Inflammatory macrophage treated with lipopolysaccharide for 1 hour (primary cell): ENCODE measurements at regions not wholly inside any gene's neighbourhood (a gene's known extent, or its start where the extent isn't known, plus 50 kb on each side); places are given as distances from the start of the nearest gene placed in this dataset.

ENCODE experiments used
- DNase-seq, 2 donors: peaks; one replicate each; pipeline ENCODE4 v3.0.0-alpha.2; 2020 to 2022

DNA sequence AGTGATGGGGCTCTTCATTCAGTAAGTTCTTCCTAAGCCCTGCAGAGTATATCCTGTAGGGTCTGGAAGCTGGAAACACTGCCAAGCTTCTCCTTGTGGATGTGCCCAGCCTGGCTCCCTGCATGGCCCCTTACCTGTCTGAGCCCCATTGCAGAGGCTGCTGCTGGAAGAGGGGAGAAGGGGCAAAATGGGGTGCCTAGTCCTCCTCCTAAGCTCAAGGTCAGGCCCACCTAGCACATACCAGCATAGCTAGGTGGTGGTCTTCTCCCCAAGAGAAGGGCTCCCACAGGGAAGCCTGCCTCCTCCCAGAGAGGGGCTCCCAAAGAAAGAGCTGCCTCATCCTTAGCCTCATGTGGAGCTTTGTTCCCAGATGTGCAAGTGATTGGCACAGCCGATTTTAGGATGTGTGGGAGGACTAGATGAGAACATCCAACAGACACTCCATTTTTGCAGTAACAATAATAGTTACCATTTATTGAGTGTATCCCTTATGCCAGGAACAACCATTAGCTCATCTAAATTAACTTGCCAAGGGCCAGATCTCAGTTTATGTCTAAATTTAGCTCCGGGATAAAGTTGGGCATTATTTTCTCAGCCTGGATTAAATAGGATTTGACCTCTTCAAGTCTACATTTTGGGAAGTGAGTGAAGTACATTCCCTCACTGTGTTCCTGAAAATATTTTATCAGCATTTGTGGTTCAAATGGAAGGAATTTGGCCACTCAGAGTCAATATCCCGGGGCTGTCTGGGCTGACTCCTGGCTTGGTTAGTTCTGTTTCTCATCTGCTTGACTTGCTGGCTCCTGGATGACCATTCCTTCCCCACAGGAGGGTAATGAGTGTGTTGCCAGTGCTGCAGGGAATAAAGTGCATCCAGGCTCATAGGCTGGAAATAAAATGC is 291.1 kb upstream of the ROPN1 start:
- DNase-seq = no peak

GRCh38 chr3:124283652-124284023 is 291.7 kb upstream of the ROPN1 start:
- no peak for DNase-seq

- no peak for DNase-seq
Measured at GRCh38 chr3:124288996-124289395, 297.1 kb upstream of the ROPN1 start.

DNA sequence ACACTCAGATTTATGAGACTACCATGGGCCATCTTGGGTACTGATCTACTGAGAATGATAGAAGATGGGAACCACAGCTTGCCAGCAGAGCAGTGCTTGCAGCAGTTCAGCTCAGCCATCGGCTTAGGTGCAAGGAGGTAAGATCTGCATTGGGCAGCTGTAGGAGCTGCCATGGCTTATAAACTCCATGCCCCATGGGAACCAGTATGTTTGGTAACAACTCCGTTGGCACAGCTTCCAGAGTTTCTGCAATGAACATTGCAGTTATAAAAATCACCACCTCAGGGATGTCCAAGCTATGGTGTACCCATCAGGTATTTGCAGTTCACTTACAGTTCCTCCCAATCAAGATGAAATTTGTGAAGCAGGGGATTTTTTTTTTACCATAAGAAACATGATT is 299.1 kb upstream of the ROPN1 start:
- no peak for DNase-seq

GRCh38 chr3:124292329-124292728 is 300.4 kb upstream of the ROPN1 start:
- DNase-seq = no peak

GRCh38 chr3:124293584-124293983 is 301.7 kb upstream of the ROPN1 start:
- DNase-seq = no peak

DNA sequence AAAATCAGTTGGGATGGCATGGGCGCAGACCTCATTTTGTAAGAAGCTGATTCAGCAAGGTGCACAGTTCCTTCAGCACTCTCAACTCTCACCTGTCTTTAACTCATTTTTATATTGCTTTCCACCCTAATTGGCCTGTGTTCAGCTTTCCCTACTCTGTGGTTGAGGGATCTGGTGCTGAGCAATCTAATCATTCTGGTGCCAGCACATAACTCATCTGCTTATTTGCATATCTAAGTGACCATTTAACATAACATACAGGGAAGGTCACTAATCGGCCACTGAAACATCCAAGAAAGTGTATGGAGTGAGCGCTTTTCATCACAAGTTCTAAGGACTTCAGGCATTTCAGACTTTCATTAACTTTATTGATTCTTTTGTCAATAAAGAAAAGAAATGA is 303.4 kb upstream of the ROPN1 start:
- no peak for DNase-seq

DNA sequence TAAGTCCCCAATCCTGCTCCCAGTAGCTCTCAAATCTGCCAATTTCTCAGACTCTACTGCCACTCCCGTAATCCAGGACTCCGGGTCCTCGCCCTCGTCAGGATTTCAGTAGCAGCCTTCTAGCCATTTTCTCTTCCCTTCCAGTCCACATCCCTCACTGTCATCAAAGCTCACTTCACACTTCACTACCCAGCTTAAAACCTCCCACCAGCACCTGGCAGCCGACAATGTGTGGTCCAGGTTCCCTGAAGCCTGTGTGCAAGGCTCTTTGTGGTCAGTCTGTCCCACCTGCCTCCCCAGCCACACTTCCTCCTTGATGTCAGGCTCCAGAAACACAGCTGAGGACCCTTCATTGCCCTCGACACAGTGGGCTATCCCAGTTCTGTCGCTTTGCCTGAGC is 304.5 kb upstream of the ROPN1 start:
- no peak for DNase-seq

DNA sequence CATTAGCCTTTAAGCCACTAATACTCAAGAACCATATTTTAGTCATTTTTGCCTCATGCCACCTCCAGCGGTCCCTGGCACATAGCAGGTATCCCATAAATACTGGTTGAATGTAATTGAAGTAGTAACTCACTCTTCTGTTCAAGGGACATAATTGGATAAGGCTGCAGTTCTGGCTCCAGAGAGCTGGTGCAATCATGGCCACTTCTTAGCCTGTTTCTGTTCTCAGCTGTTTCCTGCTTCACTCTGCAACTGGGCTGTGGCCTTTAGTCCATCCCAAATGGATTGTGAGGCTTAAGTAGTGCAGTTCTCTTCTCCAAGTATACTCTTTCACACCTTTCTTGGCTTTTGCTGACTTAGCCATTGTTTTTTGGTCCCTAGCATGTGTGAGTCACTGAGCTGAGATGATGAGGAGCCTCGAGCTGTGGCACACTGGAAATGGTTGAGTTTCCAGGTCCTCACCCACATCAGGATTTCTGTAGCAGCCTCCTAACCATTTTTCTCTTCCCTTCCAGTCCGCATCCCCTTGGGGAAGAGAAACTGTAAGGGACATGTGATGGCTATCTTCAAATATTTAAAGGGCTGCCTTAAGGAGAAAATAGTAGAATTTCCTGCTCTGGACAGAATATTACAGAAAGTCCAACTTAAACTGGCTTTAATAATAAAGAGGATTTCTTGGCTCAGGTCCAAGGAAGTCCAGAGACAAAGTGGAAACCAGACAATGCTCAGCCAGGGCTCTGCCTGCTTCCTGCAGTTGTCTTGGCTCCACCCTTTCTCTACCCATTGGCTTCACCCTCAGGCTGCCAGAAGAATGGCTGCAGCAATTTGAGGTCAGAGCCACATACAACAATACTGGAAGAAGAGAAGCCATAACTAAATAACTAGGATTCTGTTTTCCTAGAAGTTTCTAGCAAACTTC is 305.4 kb upstream of the ROPN1 start:
- DNase-seq = no peak

GRCh38 chr3:124298301-124298700 is 306.4 kb upstream of the ROPN1 start:
- DNase-seq = no peak

GRCh38 chr3:124298951-124299350 is 307.0 kb upstream of the ROPN1 start:
- no peak for DNase-seq

GRCh38 chr3:124299831-124300230 is 307.9 kb upstream of the ROPN1 start:
- no peak for DNase-seq

- DNase-seq = no peak
Measured at GRCh38 chr3:124300416-124300815, 308.5 kb upstream of the ROPN1 start.

DNA sequence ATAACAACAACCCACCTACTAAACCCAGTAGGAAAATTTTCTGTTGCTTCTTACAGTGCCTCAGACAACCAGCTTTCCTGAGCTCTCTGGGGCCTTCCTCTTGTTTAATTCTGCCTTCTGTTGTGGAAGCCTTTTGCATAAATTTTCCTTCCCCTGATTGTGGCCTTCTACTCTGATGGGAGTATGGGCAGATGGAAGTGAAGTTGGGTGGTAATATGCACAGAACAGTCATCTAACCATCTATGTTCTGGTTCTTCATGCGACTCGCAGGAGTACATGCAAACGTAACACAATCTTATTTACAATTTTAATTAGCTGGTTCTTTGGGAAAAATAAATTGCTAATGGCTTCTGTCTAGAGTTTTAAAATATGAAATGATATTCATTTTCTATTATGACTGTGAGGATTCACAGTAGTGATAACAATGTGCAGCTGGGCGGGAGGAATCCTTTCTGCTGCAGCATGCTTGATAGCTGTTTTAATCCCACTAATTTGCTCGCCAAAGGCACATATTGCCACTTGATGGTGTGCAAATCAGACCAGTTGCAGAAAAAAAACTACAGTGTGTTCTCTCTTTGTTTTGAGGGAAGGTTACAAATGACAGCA is 311.5 kb upstream of the ROPN1 start:
- DNase-seq = no peak

DNA sequence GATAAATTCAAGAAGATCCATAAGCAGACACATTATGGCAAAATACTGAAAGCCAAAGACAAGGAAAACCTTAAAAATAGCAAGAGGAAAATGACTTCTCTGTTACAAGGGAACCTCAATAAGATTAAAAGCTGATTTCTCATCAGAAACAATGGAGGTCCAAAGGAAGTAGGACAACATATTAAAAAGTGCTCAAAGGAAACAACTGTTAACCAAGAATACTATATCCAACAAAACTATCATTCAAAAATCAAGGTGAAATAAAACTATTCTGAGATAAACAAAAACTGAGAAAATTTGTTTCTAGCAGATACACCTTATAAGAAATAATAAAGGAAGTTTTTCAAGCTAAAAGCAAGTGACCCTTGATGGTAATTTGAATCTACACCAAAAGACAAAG is 314.7 kb upstream of the ROPN1 start:
- no peak for DNase-seq

- no peak for DNase-seq
Measured at GRCh38 chr3:124313621-124314020, 321.7 kb upstream of the ROPN1 start.

DNA sequence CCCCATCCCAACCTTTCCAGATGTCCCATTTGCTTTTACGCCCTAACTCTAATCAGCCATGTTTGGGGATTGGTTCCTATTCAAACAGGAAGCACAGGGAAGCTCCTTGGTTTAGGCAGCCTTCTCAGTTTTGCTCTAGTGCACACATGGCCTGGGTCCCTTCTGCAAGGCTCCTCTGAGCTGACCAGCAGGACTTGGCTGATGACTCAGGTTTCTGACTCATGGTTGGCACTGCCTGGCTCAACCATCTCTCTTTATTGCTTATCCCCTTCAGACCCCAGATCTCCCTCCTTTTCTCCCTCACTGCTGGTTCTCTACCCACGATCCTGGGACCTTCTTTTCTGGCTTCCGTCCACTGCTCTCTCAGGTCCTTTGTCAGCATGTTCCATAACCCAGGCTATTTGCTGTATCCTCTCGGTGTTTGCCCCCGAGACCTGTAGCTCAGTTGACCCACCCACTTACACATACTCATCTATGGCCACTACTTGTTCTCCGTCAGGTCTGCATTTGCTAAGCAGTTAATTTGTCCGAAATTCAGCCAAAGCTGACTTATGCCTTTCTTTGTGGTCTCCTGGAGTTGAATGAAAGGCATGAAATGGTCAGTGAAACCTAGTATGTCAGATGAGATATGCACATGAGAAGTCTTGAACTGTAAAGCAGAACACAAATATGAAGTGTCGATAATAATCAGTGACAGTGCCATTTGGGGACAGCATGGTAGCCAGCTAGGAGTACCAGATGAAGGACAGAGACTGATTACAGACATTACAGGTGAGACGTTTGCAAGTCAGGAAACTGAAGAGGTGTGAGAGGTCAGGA is 323.5 kb upstream of the ROPN1 start:
- no peak for DNase-seq

DNA sequence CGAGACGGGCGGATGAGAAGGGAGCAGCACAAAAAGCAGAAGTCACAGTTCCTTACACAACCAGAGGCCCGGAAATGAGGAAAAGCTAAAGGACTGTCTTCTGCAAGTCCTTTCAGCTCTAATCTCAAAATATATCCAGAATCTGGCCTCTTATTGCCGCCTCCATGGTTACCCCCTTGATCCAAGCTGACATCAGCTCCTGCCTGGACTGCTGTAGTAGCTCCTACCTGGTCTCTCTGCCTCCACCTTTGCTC is 324.0 kb upstream of the ROPN1 start:
- DNase-seq = peak; percentile 23 to 46

GRCh38 chr3:124318014-124318413 is 326.1 kb upstream of the ROPN1 start:
- no peak for DNase-seq

DNA sequence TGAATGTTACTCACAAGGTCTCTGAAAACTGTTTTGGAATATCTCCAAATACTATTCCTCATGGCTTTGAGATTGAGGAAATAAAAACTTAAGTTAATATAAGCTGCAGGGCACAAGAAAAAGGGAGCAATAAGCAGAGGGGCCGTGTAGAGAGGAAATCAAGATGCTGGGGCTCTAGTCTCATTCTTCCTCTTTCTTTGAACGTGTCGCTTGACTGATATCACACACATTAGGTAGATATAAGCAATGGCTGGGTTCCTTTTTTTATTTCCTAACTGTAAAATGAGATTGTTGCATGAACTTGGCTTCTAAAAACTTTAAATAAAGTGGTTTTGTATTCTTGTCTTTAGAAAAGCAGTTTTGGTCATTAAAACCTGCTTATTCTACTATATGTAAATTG is 326.7 kb upstream of the ROPN1 start:
- DNase-seq = no peak

GRCh38 chr3:124320976-124321375 is 329.1 kb upstream of the ROPN1 start:
- DNase-seq = no peak

GRCh38 chr3:124322309-124322880 is 330.5 kb upstream of the ROPN1 start:
- DNase-seq = no peak

DNA sequence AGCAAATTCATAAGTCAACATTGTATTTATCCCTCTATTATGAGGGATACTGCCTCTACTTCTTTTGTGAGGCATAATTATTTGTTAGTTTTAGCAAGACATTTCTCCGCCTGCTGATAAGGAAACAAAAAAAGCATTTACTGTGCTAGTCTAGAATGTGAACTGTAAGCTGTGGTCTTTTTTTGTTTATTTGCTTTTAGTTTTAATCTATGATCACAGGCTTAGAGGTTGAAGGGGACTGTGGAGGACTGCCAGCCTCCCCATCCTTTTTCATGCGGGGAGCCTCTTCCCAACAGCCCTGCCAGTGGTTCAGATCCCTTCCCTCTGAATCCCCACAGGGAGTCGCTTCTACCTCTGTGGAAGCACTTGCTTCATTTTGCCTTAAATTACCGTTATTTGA is 331.0 kb upstream of the ROPN1 start:
- DNase-seq = no peak
